BLaER1 (cell line): ENCODE measurements at regions not wholly inside any gene's neighbourhood (a gene's known extent, or its start where the extent isn't known, plus 50 kb on each side); places are given as distances from the start of the nearest gene placed in this dataset.

Source experiments
- H3K27ac ChIP-seq: shearing (Covaris generic); formaldehyde crosslinking; 2 replicates; pipeline ENCODE4 v1.8.1; 2022
- H3K27me3 ChIP-seq: shearing (Covaris generic); formaldehyde crosslinking; 2 replicates; pipeline ENCODE4 v1.8.1; 2022
- H3K36me3 ChIP-seq: shearing (Covaris generic); formaldehyde crosslinking; 2 replicates; pipeline ENCODE4 v1.8.1; 2022
- H3K4me1 ChIP-seq: shearing (Covaris generic); formaldehyde crosslinking; 2 replicates; pipeline ENCODE4 v1.8.1; 2022
- H3K4me2 ChIP-seq: shearing (Covaris generic); formaldehyde crosslinking; 2 replicates; pipeline ENCODE4 v1.8.1; 2022
- H3K4me3 ChIP-seq: shearing (Covaris generic); formaldehyde crosslinking; 2 replicates; pipeline ENCODE4 v1.8.1; 2022
- H3K9ac ChIP-seq: shearing (Covaris generic); formaldehyde crosslinking; 2 replicates; pipeline ENCODE4 v1.8.1; 2022
- H3K9me3 ChIP-seq: shearing (Covaris generic); formaldehyde crosslinking; 2 replicates; pipeline ENCODE4 v1.8.1; 2022
- H4K20me1 ChIP-seq: shearing (Covaris generic); formaldehyde crosslinking; 2 replicates; pipeline ENCODE4 v1.8.1; 2022
- Cebpa-rat ChIP-seq: shearing (Covaris generic); IDR thresholded peaks from 2 replicates; pipeline ENCODE4 v1.8.1; 2022

GRCh38 chr9:115395511-115396021, 277.6 kb upstream of the TNC start:
- H3K4me1 ChIP-seq = peaks cover 20% of the 10 kb centered on the region; the same call in 1 of the 2 replicates
- TF ChIP-seq Cebpa-rat = no peak
- H4K20me1 ChIP-seq = no peaks in the 10 kb centered on the region
- H3K9me3 ChIP-seq = no peaks in the 10 kb centered on the region
- no peak overlapping the region for H3K4me3 ChIP-seq
- no peaks in the 10 kb centered on the region for H3K27me3 ChIP-seq
- no peak overlapping the region for H3K9ac ChIP-seq
- no peaks in the 10 kb centered on the region for H3K36me3 ChIP-seq
- no peak overlapping the region for H3K4me2 ChIP-seq
- no peak overlapping the region for H3K27ac ChIP-seq

GRCh38 chr9:115396071-115396529, 278.1 kb upstream of the TNC start:
- TF ChIP-seq Cebpa-rat = no peak
- H3K27me3 ChIP-seq = no peaks in the 10 kb centered on the region
- H3K4me3 ChIP-seq = no peak overlapping the region
- H3K36me3 ChIP-seq = no peaks in the 10 kb centered on the region
- H3K4me1 ChIP-seq = peaks cover 20% of the 10 kb centered on the region; the same call in 1 of the 2 replicates
- H4K20me1 ChIP-seq = no peaks in the 10 kb centered on the region
- no peak overlapping the region for H3K9ac ChIP-seq
- H3K4me2 ChIP-seq = no peak overlapping the region
- no peaks in the 10 kb centered on the region for H3K9me3 ChIP-seq
- no peak overlapping the region for H3K27ac ChIP-seq

- no peaks in the 10 kb centered on the region for H3K9me3 ChIP-seq
- H3K4me1 ChIP-seq = peaks cover 20% of the 10 kb centered on the region; the same call in 1 of the 2 replicates
- no peak overlapping the region for H3K27ac ChIP-seq
- no peak overlapping the region for H3K4me2 ChIP-seq
- H4K20me1 ChIP-seq = no peaks in the 10 kb centered on the region
- TF ChIP-seq Cebpa-rat = no peak
- H3K27me3 ChIP-seq = no peaks in the 10 kb centered on the region
- H3K4me3 ChIP-seq = no peak overlapping the region
- H3K9ac ChIP-seq = no peak overlapping the region
- no peaks in the 10 kb centered on the region for H3K36me3 ChIP-seq
These were observed 279.8 kb upstream of the TNC start for GRCh38 chr9:115397591-115398312.

- no peak overlapping the region for H3K4me2 ChIP-seq
- H3K9me3 ChIP-seq = no peaks in the 10 kb centered on the region
- H4K20me1 ChIP-seq = no peaks in the 10 kb centered on the region
- H3K27ac ChIP-seq = no peak overlapping the region
- H3K9ac ChIP-seq = no peak overlapping the region
- no peaks in the 10 kb centered on the region for H3K36me3 ChIP-seq
- H3K4me1 ChIP-seq = peaks cover 19% of the 10 kb centered on the region; the same call in 1 of the 2 replicates
- H3K4me3 ChIP-seq = no peak overlapping the region
- no peaks in the 10 kb centered on the region for H3K27me3 ChIP-seq
- TF ChIP-seq Cebpa-rat = no peak
These were observed 280.3 kb upstream of the TNC start for GRCh38 chr9:115398313-115398650.

- H3K4me3 ChIP-seq = no peak overlapping the region
- H3K4me2 ChIP-seq = no peak overlapping the region
- no peak overlapping the region for H3K9ac ChIP-seq
- peaks cover 11% of the 10 kb centered on the region; the same call in 1 of the 2 replicates for H3K4me1 ChIP-seq
- H3K27me3 ChIP-seq = no peaks in the 10 kb centered on the region
- no peaks in the 10 kb centered on the region for H3K9me3 ChIP-seq
- TF ChIP-seq Cebpa-rat = no peak
- H4K20me1 ChIP-seq = no peaks in the 10 kb centered on the region
- H3K36me3 ChIP-seq = no peaks in the 10 kb centered on the region
- H3K27ac ChIP-seq = no peak overlapping the region
These were observed 281.0 kb upstream of the TNC start for GRCh38 chr9:115398996-115399395.

- H3K4me2 ChIP-seq = no peak overlapping the region
- H3K9ac ChIP-seq = no peak overlapping the region
- H3K4me3 ChIP-seq = no peak overlapping the region
- no peaks in the 10 kb centered on the region for H4K20me1 ChIP-seq
- H3K9me3 ChIP-seq = no peaks in the 10 kb centered on the region
- no peaks in the 10 kb centered on the region for H3K27me3 ChIP-seq
- no peak for TF ChIP-seq Cebpa-rat
- no peaks in the 10 kb centered on the region for H3K36me3 ChIP-seq
- no peak overlapping the region for H3K27ac ChIP-seq
- 0 out of 2 replicates have a peak, but pooled peaks cover 5% of the 10 kb centered on the region for H3K4me1 ChIP-seq
These were observed 282.8 kb upstream of the TNC start for GRCh38 chr9:115400796-115401195.

GRCh38 chr9:115401756-115402327, 283.9 kb upstream of the TNC start:
- Histone ChIP-seq H4K20me1 (no peaks in the 10 kb centered on the region), H3K27ac (no peak overlapping the region), H3K9ac (no peak overlapping the region), H3K4me3 (no peak overlapping the region), H3K36me3 (no peaks in the 10 kb centered on the region), H3K4me2 (no peak overlapping the region), H3K4me1 (no peaks in the 10 kb centered on the region), H3K9me3 (no peaks in the 10 kb centered on the region), H3K27me3 (no peaks in the 10 kb centered on the region)
- no peak for TF ChIP-seq Cebpa-rat

- Histone ChIP-seq H3K27ac (no peak overlapping the region), H3K4me2 (no peak overlapping the region), H3K4me3 (no peak overlapping the region), H3K9ac (no peak overlapping the region), H3K36me3 (no peaks in the 10 kb centered on the region), H3K4me1 (no peaks in the 10 kb centered on the region), H3K27me3 (no peaks in the 10 kb centered on the region), H3K9me3 (no peaks in the 10 kb centered on the region), H4K20me1 (no peaks in the 10 kb centered on the region)
- TF ChIP-seq Cebpa-rat = no peak
These were observed 285.8 kb upstream of the TNC start for GRCh38 chr9:115403753-115404152.

- Histone ChIP-seq H4K20me1 (no peaks in the 10 kb centered on the region), H3K4me2 (no peak overlapping the region), H3K4me3 (no peak overlapping the region), H3K9me3 (no peaks in the 10 kb centered on the region), H3K4me1 (no peaks in the 10 kb centered on the region), H3K36me3 (no peaks in the 10 kb centered on the region), H3K27ac (no peak overlapping the region), H3K9ac (no peak overlapping the region), H3K27me3 (no peaks in the 10 kb centered on the region)
- TF ChIP-seq Cebpa-rat = no peak
These were observed 286.4 kb upstream of the TNC start for GRCh38 chr9:115404311-115404710.

GRCh38 chr9:115411516-115411915, 293.6 kb upstream of the TNC start:
- Histone ChIP-seq H3K36me3 (no peaks in the 10 kb centered on the region), H3K4me1 (peaks cover 12% of the 10 kb centered on the region), H3K27me3 (no peaks in the 10 kb centered on the region), H3K4me2 (no peak overlapping the region), H3K9me3 (no peaks in the 10 kb centered on the region), H4K20me1 (no peaks in the 10 kb centered on the region), H3K9ac (no peak overlapping the region), H3K4me3 (no peak overlapping the region), H3K27ac (no peak overlapping the region)
- no peak for TF ChIP-seq Cebpa-rat
